A204.1 (cell line): ENCODE measurements at regions not wholly inside any gene's neighbourhood (a gene's known extent, or its start where the extent isn't known, plus 50 kb on each side); places are given as distances from the start of the nearest gene placed in this dataset.
"Not testable (repeated sequence)": the region's sequence is repeated elsewhere in the genome, so short reads cannot be mapped to it uniquely, and the experiment has no call there.

Experiments used
- FAIRE-seq: peaks from 2 replicates; lab custom pipeline; 2012; peaks lifted over from hg19 to GRCh38; lab: Jason Lieb, UNC

GRCh38 chr1:118828038-118828437 lies 160.1 kb downstream of the TBX15 start:
- FAIRE-seq, result no peak

DNA sequence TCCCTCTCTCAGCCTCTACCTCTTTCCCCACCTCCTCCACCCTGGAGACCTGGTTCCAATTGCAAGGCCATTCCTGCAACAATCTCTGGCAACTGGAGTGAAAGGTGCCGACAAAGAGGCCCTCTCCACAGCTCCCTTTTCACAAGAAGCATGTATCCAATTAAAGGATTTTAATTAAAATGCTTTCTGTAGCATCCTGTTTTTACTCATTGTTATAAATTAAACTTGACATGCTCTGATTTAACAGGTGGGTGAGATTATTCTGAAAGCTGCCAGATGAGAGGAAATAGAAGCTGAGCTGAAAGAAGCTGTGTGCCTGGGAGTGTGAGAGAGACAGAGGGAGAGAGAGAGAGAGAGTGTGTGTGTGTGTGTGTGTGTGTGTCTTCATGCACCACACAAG lies 160.5 kb downstream of the TBX15 start:
- no peak for FAIRE-seq

- FAIRE-seq, result no peak
Measured at GRCh38 chr1:118827207-118827606, 160.9 kb downstream of the TBX15 start.

DNA sequence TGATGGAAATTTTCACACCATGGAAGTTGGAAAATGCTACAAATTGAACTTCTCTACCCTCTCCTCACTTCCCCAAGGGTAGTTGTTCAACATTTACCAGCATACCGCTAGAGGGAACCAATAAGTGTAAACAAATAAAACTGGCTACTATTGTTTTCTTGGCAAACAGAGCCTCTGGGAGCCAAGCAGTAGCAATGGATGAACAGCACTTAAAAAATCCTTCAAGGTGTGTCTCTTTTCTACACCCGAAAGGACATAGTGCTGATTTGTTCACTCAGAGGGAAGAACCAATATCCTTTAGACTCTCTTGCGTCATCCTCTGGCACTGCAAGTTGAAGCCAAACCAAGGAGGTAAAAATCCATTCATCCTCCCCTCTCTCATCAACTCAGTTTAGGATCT lies 161.5 kb downstream of the TBX15 start:
- no peak for FAIRE-seq

- no peak for FAIRE-seq
Measured at GRCh38 chr1:118825619-118826018, 162.5 kb downstream of the TBX15 start.

GRCh38 chr1:118821801-118822200 lies 166.3 kb downstream of the TBX15 start:
- FAIRE-seq, result no peak

GRCh38 chr1:118820864-118821263 lies 167.3 kb downstream of the TBX15 start:
- FAIRE-seq, result no peak

- no peak for FAIRE-seq
Measured at GRCh38 chr1:118815909-118816308, 172.2 kb downstream of the TBX15 start.

DNA sequence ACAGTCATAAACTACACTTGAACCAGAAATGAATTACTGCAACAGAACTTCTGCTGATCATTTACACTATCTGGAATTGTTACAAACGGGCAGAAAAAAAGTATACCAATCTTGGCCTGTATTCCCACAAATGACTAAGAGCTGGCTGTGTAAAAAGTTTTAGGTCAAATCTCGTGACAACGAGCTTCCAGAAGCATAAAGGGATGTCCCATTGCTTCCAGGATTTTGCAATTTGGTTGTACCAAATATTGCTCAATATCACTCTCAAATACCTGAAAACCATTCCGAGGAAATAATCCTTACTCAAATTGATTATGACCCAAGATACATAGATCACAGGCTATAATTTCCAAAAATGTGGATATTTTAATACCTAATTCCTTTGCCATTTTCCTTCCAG lies 175.6 kb downstream of the TBX15 start:
- FAIRE-seq, result no peak

- FAIRE-seq, result no peak
Measured at GRCh38 chr1:118811156-118811555, 177.0 kb downstream of the TBX15 start.

DNA sequence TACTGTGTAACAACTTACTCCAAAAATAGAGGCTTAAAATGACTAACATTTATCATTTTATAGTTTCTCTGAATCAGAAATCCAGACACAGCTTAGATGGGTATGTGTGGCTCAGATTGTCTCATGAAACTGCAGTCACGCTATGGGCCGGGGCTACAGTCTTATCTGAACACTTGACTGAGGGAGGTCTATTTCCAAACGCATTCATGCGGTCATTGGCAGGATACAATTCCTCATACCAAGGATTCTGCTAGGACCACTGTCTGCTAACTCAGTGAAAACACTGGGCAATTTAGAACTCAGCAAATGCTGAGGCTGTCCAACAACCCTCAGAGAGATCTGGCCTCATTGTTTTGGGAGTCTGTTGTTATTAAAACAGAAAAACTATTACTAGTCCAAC lies 178.6 kb downstream of the TBX15 start:
- no peak for FAIRE-seq

DNA sequence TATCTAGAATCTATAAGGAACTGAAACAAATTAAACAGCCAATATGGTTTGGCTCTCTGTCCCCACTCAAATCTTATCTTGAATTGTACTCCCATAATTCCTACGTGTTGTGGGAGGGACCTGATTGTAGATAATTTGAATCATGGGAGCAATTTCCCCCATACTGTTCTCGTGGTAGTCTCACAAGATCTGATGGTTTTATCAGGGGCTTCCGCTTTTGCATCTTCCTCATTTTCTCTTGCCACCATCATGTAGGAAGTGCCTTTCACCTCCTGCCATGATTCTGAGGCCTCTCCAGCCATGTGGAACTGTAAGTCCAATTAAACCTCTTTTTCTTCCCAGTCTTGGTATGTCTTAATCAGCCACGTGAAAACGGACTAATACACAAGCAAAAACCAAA lies 185.0 kb downstream of the TBX15 start:
- FAIRE-seq, result not testable (repeated sequence)

- FAIRE-seq, result no peak
Measured at GRCh38 chr1:118791094-118791691, 196.9 kb downstream of the TBX15 start.

DNA sequence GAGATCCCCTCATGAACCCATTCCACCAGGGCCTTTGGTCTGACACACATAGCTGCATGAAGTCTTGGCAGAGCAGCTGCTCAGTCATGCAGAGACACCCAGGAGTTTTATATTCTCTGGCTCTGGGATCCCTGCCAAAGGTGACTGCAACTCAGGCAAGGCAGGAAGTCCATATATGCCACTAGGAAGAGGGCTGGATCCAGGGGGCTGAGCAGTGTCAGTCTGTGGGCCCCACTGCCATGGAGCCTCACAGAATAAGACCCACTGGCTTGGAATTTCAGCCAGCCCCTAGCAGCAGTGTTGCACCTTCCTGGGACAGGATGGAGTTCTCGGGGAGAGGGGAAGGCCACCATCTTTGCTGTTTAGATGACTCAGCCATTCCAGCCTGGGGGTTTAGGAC lies 199.7 kb downstream of the TBX15 start:
- no peak for FAIRE-seq

DNA sequence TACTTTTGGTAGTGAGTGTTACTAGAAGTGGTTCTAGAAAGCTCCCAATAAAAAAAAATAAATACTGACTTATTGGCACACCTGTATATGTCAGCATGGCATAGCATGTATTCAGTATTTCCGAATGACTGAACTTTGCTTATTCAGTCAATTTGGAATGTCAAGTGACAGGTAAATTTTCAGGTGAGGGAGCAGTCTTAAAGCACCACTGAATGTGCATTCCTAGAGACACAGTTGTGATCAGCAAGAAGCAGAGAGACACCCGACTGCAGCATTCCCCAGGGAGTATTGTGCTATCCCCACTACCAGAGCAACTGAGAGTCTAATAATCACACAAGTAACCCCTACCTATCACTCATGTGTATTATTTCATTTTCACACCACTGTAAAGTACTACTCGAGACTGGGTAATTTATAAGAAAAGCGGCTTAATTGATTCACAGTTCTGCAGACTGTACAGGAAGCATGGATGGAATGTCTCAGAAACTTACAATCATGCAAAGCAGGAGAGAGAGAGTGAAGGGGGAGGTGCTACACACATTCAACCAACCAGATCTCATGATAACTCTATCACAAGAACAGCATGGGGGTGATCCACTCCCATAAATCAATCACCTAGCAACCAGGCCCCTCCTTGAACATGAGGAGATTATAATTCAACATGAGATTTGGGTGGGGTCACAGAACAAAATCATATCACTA lies 201.5 kb downstream of the TBX15 start:
- no peak for FAIRE-seq

- no peak for FAIRE-seq
Measured at GRCh38 chr1:118785246-118785645, 202.9 kb downstream of the TBX15 start.

DNA sequence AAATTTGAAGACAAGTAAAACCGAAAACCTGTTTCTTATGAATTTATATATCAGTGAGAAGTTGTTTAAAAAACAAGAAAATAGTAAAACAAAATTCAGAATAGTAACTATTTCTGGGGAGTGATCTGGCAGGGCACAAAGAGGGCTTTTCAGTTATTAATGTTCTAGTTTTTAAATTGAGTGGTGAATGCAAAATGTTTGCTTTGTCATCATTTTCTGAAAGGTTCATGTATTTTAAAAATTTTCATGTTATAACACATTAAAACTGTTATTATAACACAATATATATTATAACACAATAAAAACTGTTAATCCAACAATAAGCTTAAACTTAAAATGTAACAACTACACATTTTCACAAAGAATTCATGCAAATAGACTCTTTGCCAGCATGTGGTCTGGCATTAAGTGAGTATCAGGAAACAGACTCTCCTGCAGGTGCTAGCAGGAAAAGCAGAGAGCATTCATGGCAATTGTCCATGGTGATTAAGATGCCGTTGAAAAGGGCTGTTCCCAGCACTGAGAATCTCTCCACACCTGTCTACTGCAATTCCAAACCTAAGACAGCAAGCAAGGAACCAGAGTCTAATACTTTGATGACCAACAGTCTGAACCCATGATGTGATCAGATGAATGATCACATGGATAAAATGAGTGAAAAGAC lies 204.9 kb downstream of the TBX15 start:
- FAIRE-seq, result no peak

- no peak for FAIRE-seq
Measured at GRCh38 chr1:118773656-118774055, 214.5 kb downstream of the TBX15 start.

DNA sequence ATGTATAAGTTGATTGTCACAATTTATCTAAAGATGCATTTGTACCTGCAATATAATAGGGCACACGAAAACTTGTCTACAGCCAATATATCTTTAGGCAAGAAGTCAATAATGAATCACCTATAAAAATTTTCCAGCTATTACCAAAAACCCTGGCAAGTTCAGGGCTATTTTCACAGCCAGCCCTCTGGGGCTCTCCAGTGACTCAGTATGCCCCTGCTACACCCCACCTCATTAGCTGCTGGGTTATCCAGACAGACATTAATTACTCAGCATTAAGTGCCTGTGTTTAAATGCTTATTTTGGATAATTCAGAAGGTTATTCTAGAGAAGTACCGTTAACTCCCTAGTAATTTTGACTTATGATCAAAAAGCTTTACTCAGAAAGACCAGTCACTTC lies 220.2 kb downstream of the TBX15 start:
- no peak for FAIRE-seq

GRCh38 chr1:118753976-118754375 lies 234.2 kb downstream of the TBX15 start:
- FAIRE-seq, result no peak

DNA sequence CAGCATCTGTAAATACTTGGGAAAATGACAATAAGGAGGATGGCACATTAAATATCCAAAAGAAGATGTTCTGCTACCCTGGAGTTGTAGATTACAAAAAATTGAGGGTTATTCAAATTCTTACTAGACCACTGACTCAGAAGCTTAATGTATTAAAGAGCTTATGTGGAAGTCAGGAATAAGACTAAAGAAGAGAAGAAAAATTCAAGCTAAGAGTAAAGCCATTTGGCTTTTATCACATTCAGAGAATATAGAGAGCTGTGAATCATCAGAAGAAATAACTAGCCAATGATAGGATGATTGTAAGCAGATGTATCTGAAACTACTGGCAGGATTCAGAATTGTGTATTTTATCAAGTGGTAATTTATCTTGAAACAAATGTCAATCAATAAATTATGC lies 237.0 kb downstream of the TBX15 start:
- no peak for FAIRE-seq

DNA sequence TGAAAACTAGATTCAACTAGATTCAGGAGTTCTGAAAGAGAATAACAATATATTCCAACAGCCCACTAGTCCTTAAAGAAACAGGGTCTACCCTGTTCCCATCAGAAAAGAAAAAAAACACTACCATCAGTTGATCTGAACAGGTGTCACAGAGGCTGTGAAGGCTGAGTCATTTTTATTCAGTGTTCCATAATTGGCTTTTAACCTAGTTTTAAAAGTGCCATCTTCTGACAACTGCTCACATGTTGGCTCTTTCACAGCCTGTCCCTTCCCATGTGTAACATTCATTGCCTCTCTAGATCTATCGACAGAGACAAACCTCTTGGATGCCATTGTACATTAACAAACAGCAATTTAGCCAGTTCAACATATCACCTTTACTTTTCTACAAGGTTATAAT lies 243.7 kb downstream of the TBX15 start:
- no peak for FAIRE-seq

DNA sequence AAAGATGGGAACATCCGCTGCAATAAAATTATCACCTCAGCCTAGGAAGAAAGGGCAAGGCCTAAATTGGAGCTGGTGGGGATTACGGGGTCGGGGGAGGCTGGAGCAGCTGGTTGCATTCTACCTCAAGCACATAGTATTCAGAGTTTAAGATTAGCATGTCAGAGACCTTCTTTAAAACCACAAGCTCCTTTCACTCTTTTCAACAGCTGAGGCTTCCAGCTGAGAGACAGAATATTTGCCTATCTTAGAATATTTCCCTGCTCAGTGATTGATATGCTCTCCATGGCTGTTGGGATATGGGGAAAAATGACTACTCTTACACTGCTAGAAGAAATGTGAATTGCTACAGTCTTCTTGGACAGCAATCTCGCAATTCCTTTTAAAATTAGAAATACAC lies 248.6 kb downstream of the TBX15 start:
- FAIRE-seq, result no peak

DNA sequence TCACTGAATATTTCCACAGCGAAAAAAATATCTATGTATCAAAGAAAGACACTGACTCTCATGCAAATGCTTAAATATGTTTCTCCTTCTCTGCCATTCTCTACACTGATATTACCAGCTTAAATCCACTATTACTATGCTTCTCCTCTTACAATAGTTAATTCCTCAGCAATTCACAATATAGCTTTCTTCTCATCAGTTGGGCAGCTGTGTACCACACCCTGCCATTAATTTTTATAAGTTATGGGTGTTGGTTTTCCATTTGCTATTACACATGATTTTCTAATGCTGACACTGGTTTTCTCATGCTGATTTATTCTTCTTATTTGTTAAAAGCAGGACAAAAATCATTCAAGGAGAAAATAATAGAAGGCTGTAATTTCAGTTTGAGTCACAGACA lies 251.8 kb downstream of the TBX15 start:
- FAIRE-seq, result no peak
